ENCODE measurements at regions not wholly inside any gene's neighbourhood (a gene's known extent, or its start where the extent isn't known, plus 50 kb on each side); places are given as distances from the start of the nearest gene placed in this dataset.
"Not testable (repeated sequence)": the region's sequence is repeated elsewhere in the genome, so short reads cannot be mapped to it uniquely, and the experiment has no call there.

GRCh38 chr18:43341014-43341413 lies 63.7 kb upstream of the SYT4 start:
- DNase-seq (ENCODE audit: low spot score) = no peak

GRCh38 chr18:43350176-43350575 lies 72.9 kb upstream of the SYT4 start:
- DNase-seq (ENCODE audit: low spot score) = no peak

GRCh38 chr18:43364535-43364934 lies 87.2 kb upstream of the SYT4 start:
- no peak for DNase-seq (ENCODE audit: low spot score)

DNA sequence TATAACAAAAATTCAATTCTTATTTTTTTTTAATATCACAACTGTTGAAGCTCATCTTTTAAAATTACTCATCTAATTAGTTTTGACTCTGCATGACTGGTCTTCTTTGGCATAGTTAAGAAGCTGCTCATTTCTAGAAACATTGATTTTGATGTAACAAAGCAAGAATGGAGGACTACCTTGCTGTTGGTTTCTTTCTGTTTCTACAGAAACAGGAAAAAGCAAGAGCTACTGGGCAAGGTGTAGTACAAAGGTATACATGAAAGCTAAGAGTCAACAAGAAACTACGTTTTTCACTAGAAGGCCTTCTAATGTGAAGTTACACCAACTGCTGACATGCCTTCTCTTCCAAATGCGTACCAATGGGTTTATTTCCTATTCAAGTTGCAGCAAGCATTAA lies 90.6 kb upstream of the SYT4 start:
- DNase-seq (ENCODE audit: low spot score) = no peak

DNA sequence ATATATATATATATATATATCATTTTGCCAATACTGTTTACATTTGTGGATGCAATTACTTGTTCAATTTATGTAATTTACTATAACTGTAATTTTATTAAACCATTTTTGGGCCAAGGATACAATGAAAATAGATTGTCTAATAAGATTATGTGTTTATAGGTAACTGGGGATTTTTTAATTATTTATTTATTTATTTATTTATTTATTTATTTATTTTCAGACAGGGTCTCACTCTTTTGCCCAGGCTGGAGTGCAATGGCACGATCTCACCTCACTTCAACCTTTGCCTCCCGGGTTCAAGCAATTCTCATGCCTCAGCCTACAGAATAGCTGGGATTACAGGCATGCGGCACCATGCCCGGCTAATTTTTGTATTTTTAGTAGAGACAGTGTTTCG lies 92.0 kb upstream of the SYT4 start:
- DNase-seq (ENCODE audit: low spot score) = not testable (repeated sequence)

- no peak for DNase-seq (ENCODE audit: low spot score)
Observed at GRCh38 chr18:43372773-43373172, 95.5 kb upstream of the SYT4 start.

DNA sequence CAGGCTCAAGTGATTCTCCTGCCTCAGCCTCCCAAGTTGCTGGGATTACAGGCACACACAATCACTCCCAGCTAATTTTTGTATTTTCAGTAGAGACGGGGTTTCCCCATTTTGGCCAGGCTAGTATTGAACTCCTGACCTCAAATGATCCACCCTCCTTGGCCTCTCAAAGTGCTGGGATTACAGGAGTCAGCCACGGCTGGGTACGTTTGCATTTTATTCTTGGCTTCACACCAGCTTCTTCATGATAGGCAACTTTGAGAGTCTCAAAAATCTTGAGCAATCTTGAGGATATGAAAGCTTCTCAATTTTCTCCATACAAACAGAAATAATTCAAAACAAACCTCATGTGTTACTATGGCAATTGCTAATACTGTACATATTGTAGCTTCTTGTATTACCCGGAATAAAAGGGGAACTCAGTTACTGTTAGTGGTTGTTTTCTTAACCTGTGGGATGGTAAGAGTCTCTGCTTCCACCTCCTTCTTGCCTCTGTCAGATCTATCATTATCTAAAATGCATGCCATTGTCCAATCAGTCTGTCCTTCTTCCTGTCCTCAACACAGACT lies 102.9 kb upstream of the SYT4 start:
- no peak for DNase-seq (ENCODE audit: low spot score)

DNA sequence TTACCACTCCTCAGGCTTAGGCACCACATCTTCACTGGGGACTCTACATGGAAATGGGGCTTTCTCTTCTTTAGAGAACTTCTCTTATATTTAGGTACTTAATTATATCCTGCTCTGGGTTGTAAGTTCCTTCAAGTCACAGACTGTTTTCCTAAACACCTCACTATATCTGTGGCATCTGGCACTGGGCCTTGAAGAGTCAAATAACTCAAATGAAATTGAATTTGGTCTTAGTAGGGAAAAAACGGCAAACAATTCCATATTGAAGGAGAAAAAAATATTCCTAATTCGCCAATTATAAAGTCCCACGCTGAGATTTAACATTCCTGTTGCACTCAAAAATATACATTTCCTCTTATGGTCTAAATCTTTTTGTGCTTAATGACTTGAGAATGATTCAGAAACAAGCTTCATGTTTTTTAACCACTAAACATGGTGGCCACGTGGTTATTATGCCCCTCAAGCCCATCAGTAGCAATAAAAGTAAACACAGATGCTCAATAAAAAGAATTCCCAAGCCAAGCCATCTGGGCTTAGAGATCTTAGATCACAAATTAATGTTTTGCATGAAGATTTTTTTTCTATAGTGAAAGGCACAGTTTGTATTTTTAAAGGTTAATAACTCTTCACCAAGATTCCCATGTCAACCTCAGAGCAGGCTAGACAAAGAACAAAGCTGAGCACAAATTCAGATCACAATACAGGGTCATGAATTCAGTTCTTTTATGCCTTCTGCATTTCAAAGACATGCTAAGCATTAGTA lies 105.5 kb upstream of the SYT4 start:
- no peak for DNase-seq (ENCODE audit: low spot score)

DNA sequence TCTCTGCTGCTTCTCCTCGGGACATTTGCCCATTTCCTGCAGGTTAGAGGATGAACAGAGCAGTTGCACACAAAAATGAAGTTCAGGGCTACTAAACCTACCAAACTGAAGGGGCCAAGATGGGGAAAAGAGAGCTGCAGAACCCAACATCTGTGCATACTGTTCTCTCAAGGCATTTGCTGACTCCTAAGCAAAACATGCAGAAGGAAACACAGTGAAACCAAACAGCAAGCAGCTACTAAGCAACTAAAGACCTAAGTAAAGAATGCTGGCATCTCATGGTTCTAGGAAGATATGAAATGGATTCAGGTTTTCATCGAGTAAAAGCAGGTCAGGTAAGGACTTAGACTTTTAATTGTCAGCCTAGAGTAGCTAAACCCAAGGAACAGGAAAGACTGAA lies 111.9 kb upstream of the SYT4 start:
- DNase-seq (ENCODE audit: low spot score) = no peak

DNA sequence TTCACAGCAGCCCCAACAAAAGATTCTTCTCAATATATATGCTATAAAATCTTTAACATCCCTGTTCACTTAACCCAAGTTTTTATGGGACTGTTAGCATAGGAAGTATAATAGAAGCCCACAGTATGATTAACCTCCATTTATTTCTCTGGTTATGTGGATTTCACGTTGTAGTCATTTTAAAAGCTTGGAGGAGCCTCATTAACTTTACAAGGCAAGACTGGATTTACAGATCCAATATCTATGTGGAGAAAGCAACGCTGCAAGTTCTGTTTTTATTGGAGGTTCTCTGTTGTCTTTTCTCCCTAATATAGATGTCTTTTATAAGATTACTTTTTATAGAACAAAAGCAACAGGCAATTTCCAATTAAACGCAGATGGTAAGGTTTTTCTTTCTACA lies 114.9 kb upstream of the SYT4 start:
- no peak for DNase-seq (ENCODE audit: low spot score)

GRCh38 chr18:43393174-43393573 lies 115.9 kb upstream of the SYT4 start:
- DNase-seq (ENCODE audit: low spot score) = no peak

GRCh38 chr18:43396266-43396665 lies 119.0 kb upstream of the SYT4 start:
- DNase-seq (ENCODE audit: low spot score) = no peak

- no peak for DNase-seq (ENCODE audit: low spot score)
Observed at GRCh38 chr18:43398601-43399000, 121.3 kb upstream of the SYT4 start.

DNA sequence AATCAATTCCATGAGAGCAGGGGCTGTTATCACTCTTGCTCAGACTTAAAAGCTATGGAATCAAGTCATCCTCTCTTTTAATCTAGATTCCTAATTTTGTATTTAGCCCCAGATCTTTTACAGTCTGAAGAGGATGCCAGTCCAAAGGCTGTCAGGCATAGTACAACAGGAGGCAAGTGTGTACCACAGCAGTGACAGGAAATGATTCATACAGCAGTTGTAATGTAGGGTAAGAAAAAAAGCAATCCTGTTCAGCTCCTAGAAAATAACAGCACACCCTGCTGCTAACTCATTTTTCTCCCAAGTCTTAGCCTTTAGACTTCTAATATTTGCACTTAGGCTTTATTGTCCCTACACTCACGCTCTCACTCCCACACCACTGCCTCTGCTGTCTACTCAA lies 127.8 kb upstream of the SYT4 start:
- no peak for DNase-seq (ENCODE audit: low spot score)

GRCh38 chr18:43414006-43414405 lies 136.7 kb upstream of the SYT4 start:
- no peak for DNase-seq (ENCODE audit: low spot score)

GRCh38 chr18:43420091-43420490 lies 142.8 kb upstream of the SYT4 start:
- no peak for DNase-seq (ENCODE audit: low spot score)

DNA sequence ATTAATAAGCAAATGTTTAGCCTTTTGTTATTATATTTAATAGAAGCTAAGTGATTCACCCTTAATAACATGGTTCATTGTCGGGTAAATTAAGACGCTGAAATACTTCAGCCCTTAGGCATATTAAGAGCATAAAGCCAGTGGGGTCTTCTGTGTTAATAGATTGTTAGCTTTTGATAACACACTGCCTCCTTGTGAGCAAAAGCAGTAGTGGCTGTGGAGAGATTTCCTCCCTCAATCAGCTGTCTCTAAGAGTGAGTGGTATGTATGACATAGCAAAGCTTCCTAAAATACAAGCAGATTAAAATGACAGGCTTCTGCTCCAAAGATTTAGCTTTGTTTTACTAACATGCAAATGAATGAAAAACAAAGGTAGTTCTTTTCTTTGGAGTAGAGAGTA lies 143.7 kb upstream of the SYT4 start:
- no peak for DNase-seq (ENCODE audit: low spot score)

- DNase-seq (ENCODE audit: low spot score) = no peak
Observed at GRCh38 chr18:43422518-43422917, 145.2 kb upstream of the SYT4 start.

DNA sequence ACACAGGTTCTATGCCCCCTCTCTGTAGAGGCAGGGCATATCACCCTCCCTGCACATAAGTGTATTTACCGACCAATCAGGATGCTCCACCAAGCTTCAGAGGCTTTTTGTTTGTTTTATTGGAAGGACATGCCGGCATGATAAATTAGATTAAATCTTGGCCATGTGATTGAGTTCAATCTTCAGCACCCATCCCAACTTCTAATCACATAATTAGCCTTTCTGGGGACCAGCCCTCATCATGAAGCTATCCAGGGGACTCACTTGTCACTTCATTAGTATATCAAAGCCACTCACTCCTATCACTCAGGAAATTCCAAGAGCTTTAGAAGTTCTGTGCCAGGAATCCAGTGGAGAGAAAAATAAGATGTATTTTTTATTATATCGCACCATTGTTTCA lies 158.6 kb upstream of the SYT4 start:
- DNase-seq (ENCODE audit: low spot score) = no peak

DNA sequence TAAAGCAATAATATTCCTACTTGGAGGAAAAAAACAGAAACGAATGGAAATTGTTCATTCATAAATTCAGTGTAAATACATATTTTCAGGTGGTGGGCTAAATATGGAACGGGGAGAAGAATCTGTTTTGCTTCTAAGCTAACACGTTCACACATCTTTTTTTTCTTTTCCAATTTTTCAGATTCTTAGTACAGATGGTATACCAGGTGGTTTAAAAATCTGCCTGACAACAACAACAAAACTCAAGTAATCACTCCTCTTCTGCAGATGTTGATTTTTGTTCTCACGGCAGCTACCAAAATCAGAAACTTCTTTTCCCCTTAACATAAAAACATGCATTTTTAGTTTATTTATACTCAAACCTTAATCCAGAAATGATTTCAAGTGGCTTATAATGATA lies 164.8 kb upstream of the SYT4 start:
- no peak for DNase-seq (ENCODE audit: low spot score)

DNA sequence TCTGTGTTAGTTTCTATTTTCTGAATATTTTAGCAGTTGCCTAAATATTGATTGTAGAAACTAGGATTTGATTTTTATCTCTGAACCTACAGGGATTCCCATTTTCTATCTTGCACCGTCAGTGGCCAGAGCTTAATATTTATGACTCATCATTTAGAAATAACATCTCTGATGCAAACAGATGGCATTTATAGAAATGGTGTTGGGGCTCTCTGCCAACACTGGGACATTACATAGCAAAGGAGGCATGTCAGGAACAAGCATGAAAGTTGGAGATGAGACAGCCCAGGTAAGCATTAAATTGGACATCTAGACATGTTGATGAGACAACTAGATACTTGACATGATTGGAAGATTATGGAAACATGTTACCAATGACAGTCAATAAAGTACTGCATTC lies 165.3 kb upstream of the SYT4 start:
- no peak for DNase-seq (ENCODE audit: low spot score)

DNA sequence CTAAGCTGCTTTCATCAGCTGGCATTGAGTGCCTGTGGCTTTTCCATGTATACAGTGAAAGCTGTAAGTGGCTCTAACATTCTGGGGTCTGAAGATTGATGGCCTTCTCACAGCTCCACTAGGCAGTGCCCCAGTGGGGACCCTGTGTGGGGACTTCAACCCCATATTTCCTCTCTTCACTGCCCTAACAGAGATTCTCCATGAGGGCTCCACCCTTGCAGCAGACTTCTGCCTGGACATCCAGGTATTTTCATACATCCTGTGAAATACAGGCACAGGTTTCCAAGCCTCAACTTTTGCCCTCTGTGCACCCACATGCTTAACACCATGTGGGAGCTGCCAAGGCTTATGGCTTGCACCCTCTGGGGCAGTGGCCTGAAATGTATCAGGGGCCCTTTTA lies 188.2 kb upstream of the SYT4 start:
- no peak for DNase-seq (ENCODE audit: low spot score)

DNA sequence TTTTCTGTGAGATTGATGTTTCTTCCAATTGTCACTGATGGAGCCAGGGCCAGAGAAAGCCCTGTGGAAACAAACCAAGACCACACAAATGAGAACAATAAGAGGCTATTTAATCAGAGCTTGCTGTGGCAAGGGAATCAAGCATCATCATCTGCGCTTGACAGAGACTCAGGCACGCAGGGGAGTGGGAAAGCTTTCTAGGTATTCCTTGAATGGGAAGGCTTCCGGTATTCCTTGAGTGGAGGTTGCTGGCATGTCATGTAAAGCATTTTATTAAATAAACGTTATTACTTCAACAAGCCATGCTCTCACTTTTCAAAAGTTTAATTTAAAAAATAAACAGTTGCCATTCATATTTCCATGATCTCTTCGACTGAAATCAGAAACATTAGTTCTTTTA lies 194.6 kb upstream of the SYT4 start:
- no peak for DNase-seq (ENCODE audit: low spot score)
